Activated CD8-positive, alpha-beta memory T cell treated with anti-CD3 and anti-CD28 coated beads for 24 hours (primary cell): ENCODE measurements at regions not wholly inside any gene's neighbourhood (a gene's known extent, or its start where the extent isn't known, plus 50 kb on each side); places are given as distances from the start of the nearest gene placed in this dataset.

Experiments used
- DNase-seq: peaks from one replicate; pipeline ENCODE4 v3.0.0-alpha.2; 2020

- no peak for DNase-seq
These were observed 711.4 kb downstream of the MTRR start for GRCh38 chr5:8580298-8580697.

- DNase-seq: no peak
These were observed 712.1 kb downstream of the MTRR start for GRCh38 chr5:8581047-8581446.

GRCh38 chr5:8585230-8586018, 716.5 kb downstream of the MTRR start:
- DNase-seq: no peak

- no peak for DNase-seq
These were observed 722.0 kb downstream of the MTRR start for GRCh38 chr5:8590959-8591358.

DNA sequence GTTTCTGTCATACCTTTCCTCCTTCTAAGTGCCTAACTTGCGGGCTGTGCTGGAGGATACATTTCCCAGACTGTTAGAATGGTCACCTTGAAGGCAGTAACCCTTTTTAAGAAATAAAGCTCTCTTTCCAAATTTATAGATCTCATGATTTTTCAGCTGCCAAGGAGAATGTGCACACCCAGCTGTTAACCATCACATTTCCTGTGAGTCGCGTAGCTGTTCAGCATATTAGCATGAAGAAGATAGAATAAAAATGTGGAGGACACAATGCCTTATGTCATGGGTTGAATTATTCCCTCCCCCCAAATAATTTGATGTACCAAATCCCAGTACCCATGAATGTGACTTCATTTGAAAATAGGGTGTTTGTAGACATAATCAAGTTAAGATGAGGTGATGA, 729.4 kb downstream of the MTRR start:
- DNase-seq: no peak

GRCh38 chr5:8598996-8599395, 730.0 kb downstream of the MTRR start:
- no peak for DNase-seq

- no peak for DNase-seq
These were observed 731.9 kb downstream of the MTRR start for GRCh38 chr5:8600843-8601242.

DNA sequence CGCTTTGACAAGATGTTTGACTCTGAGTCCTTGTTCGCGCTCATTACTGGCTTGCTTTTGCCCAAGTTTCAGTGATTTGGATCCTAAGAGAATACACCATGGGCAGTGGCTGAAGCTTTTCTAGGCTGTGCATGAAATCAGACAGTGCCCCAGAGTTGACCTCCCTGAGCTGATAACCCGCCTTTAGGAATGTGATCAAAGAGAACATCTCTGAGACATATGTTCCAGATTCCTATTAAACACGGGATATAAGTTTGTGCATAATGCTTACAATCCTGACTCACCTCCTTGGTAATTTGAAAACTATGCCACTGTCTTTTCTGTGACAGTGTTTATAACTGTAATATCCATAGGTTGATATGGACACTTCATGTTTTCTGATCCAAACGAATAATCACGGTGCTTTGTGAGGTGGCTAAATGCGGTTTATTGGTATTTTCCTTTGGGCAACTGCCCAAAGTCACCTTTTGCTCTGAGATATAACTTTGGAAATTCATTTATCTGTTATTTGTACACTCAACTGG, 732.9 kb downstream of the MTRR start:
- no peak for DNase-seq

- DNase-seq: no peak
These were observed 737.3 kb downstream of the MTRR start for GRCh38 chr5:8606231-8606630.

DNA sequence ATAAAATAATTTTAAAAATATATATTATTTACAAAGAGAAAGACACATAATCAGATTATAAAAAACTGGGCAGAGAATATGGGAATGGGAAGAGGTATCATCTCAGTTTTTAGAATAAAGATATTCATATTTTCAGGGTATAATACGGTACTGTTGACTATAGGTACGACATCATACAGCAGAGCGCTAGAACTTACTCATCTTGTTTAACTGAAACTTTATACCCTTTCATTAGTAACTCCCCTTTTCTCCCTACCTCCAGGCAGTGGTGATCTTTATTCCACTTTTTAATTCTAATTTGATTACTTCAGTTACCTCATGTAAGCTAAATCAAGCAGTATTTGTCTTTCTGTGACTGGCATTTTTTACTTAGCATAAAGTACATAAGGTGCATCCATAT, 742.1 kb downstream of the MTRR start:
- DNase-seq: no peak

GRCh38 chr5:8613078-8613685, 744.2 kb downstream of the MTRR start:
- no peak for DNase-seq

DNA sequence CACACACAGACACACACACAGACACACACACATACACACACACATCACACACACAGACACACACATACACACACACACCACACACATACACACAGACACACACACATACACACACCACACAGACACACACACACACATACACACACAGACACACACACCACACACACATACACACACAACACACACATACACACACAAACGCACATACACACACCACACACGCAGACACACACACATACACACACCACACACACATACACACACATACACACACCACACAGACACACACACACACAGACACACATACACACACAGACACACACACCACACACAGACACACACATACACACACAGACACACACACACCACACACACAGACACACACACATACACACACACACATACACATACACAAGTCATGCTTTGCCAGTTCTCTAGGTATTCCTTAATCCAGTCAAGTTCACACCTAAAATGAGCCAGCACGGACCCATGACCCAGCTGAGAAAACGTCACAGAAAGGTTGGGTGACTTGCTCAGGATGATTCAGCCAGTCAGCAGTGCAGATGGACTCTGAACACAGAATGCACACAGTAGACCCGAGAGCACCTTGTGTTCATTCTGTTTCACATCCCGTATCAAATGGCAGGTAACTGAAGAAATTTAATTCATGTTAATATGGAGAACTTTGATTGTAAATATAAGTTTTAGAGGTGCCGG, 746.4 kb downstream of the MTRR start:
- DNase-seq: no peak

DNA sequence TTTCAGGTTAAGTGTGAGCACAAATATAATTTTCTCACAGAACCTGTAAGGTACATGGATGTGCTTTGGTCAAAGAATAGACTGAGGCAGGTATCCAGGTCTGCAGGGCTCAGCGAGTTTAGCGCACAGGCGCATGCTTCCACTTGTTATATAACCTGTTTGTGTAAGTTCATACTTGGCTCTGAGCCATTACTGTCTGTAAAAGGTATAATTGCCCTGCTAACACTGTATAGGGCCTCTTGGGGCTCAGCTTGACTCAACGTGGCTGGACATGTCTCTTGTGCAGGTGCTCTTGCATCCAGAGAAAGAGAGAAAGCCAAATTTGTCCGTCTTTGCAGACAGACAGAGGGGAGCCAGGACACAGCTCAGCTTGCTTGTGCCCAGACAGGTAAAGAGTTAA, 759.6 kb downstream of the MTRR start:
- no peak for DNase-seq

DNA sequence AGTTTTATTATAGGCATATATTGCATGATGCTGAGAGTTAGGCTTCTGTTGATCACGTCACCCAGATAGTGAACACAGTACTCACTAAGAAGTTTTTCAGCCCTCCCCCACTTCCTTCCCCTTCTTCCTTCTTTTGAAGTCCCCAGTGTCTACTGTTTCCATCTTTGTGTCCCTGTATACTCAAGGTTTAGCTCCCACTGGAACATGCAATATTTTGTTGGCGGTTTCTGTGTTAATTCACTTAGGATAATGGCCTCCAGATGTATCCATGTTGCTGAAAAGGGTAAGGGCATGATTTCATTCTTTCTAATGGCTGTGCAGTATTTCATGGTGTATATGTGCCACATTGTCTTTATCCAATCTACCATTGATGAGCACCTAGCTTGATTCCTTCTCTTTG, 764.3 kb downstream of the MTRR start:
- no peak for DNase-seq

GRCh38 chr5:8633696-8634095, 764.7 kb downstream of the MTRR start:
- DNase-seq: no peak

DNA sequence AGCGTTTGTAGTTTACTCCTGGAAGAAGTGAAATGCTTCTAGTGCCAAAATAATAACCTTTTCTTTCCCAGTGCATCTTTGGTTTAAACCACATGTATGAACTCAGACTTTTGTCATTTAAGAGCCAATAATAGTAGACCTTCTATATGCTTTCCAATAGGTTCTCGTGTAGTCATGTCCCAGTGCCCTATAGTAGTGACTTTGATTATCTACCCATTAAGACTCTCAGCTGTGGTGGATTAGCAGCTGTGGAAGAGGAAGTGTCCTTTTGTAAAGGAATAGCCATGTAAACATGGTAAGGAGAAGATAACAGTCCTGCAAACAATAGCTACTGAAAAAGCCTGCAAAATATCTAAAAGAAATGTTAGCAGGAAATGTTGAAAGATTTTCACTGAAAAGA, 765.3 kb downstream of the MTRR start:
- no peak for DNase-seq

DNA sequence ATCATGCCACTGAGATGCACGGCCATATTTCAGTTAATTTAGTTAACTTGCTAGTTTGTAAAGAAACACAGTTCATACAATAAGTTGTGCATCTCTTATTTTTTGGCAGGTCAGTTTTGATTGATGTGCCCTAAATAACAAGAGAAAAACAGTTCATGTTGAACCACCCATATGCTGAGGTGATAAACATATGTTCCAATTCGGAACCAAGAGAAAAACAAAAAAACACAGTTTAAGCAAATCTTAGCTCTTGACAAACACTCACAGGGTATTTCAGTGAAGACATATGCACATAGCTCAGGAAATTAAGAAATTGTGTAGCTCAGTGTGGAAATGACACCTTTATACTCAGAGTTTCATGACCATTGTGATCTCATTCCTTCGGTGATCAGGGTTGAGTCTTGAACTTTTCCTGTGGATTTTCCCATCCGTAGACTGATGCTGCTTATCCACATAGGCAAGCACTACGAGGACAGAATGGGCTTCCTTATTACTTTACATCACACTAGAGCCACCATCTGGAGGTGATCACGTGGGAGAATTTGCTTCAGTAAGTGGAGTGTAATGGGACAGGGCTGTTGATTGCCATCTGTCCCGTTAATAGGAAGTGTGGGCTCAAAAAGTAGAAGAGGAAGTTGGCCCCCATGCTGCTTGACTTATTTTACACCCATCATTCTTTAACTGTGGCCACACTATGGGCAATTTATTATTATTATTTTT, 773.0 kb downstream of the MTRR start:
- no peak for DNase-seq

DNA sequence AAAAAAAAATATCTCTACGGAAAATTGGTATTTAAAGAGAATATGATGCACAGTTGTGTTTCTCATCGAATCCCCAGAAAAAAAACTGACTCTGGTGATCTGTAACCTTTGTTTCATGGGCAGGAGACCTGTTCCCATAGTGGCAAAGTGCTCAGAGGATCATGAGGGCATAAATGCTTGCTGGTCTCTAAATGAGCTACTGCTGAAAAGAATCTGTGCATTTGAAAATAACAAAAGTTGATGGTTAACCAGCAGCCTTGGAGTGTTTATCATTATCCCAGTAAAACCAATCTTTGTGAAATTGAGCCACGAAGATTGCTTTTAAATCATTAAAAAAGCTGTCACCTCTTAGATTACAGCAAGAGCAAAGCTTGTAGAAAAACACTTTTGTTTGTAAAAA, 775.4 kb downstream of the MTRR start:
- DNase-seq: no peak

GRCh38 chr5:8647111-8647510, 778.2 kb downstream of the MTRR start:
- DNase-seq: no peak

DNA sequence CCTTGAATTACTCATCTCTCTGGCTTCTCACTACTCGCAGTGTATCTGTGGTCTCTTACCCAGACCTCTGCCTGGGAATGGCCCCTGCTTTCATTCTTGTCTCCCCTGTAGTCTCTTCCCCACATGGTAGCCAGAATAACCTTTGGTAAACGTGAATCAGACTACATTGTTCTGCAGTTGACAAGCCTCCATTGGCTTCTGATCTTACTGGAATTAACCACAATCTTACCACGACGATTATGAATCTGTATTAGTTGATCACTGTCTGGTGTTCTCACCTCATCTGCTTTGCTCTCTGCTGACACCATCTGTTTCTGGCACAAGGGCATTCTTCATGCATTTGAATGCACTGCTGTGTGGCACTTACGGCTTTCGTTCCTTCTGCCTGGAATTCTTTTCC, 781.2 kb downstream of the MTRR start:
- no peak for DNase-seq

DNA sequence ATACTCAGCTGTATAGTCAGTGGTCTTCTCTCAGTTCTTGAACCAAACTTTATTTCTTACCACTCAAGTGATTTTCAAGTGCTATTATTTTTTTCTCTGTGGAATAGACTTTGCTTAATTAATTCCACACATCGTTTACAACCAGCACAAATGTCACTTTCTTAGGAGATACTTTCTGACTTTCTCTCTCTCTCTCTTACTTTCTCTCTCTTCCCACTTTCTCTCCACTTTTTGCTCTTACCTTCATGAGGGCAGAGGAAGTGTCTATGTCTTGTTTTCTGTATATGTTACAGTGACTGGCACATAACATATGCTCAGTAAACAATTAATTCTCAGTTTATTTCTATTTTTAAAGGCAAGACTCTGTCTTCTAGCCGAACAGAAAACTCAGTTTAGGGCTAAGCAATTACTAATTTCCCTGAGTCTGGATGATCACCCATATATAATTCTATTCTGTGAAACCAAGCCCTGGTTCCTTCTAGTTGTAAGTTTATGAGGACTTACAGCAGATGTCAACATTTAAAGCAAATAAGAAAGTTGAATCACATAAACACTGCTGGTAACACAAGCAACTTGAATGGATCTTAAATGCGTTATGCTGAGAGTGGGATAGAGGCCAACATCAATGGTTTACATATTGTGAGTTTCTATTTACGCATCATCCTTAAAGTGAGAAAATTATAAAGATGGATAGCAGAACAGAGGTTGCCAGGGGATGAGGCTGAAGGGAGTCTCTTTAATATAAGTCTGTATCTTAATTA, 791.4 kb downstream of the MTRR start:
- no peak for DNase-seq

- no peak for DNase-seq
These were observed 794.4 kb downstream of the MTRR start for GRCh38 chr5:8663374-8663773.

- DNase-seq: no peak
These were observed 806.2 kb downstream of the MTRR start for GRCh38 chr5:8675182-8675581.
